ENCODE measurements at regions not wholly inside any gene's neighbourhood (a gene's known extent, or its start where the extent isn't known, plus 50 kb on each side); places are given as distances from the start of the nearest gene placed in this dataset.

DNA sequence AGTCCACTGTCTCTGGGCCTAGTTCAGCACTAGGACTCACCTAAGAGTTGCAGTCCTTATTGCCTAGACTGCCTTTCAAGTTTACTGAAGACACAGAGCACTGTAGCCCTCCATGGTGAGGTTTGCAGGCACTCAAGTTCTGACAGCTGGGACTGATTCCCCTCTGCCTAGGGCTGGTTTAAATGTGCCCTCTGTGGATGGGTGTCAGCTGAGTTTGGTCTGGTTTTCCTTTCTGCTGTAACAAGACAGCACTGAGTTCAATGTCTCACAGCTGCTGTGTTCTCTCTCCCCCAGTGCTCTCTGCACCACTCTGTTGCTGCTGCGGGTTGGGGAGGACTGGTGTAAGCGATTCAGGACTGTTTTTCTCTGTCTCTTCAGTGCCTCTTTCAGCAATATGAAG, 75.2 kb upstream of the C1orf21 start (continued):
- TF ChIP-seq ZNF223 (tag by site-specific recombination; IDR thresholded peaks at IDR 0.05) (no peak), HOXC10 (CRISPR knock-in tag; IDR thresholded peaks at IDR 0.05) (no peak), ZNF664 (tag by site-specific recombination; IDR thresholded peaks at IDR 0.05) (no peak), ZXDB (tag by site-specific recombination; IDR thresholded peaks at IDR 0.05) (no peak), ZNF16 (tag by site-specific recombination; IDR thresholded peaks at IDR 0.05; ENCODE audit: low read depth) (no peak)
- TF ChIP-seq, protein P1, sequence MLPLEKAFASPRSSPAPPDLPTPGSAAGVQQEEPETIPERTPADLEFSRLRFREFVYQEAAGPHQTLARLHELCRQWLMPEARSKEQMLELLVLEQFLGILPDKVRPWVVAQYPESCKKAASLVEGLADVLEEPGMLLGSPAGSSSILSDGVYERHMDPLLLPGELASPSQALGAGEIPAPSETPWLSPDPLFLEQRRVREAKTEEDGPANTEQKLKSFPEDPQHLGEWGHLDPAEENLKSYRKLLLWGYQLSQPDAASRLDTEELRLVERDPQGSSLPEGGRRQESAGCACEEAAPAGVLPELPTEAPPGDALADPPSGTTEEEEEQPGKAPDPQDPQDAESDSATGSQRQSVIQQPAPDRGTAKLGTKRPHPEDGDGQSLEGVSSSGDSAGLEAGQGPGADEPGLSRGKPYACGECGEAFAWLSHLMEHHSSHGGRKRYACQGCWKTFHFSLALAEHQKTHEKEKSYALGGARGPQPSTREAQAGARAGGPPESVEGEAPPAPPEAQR (tag by site-specific recombination; IDR thresholded peaks at IDR 0.05), result no peak

DNA sequence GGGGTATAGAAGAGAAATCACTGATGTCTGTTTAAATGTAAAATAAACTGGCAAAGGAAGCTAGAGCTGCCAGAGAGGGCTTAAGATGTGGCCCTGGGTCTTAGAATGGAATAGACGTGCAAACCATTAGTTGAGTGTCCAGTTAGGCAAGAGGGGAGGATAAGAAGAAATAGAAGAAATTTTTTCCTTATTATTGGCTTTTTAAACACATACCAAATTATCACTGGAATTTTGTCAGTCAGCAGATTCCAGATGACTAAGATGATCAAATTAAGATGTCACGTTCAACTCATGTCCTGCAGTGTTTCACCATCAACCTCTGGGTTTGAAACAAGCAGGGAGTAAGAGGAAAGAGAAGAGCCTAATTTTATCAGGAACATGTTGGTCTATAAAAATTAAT, 71.6 kb upstream of the C1orf21 start:
- ChIA-PET POLR2A (no interaction called here), CTCF (interaction anchor here (1.4 kb wide), 1 partner anchor 349 kb away, joined by 5 read pairs; no protein-coding TSS in a partner anchor)
- no peak overlapping the region for H3K27ac ChIP-seq (ENCODE audit: extremely low read depth, low read depth, low read length)
- no peak for TF ChIP-seq ZNF155 (tag by site-specific recombination; IDR thresholded peaks at IDR 0.05)
- TF ChIP-seq HOXD13 (CRISPR knock-in tag; IDR thresholded peaks at IDR 0.05; ENCODE audit: borderline replicate concordance), result no peak
- no peak for TF ChIP-seq ZNF23 (tag by site-specific recombination; IDR thresholded peaks at IDR 0.05; ENCODE audit: borderline replicate concordance)
- no peak for TF ChIP-seq SP2 (tag by site-specific recombination; IDR thresholded peaks at IDR 0.05)
- no peak for TF ChIP-seq ZBTB7A (tag by site-specific recombination; IDR thresholded peaks at IDR 0.05; ENCODE audit: low read depth)
- TF ChIP-seq, protein P2, sequence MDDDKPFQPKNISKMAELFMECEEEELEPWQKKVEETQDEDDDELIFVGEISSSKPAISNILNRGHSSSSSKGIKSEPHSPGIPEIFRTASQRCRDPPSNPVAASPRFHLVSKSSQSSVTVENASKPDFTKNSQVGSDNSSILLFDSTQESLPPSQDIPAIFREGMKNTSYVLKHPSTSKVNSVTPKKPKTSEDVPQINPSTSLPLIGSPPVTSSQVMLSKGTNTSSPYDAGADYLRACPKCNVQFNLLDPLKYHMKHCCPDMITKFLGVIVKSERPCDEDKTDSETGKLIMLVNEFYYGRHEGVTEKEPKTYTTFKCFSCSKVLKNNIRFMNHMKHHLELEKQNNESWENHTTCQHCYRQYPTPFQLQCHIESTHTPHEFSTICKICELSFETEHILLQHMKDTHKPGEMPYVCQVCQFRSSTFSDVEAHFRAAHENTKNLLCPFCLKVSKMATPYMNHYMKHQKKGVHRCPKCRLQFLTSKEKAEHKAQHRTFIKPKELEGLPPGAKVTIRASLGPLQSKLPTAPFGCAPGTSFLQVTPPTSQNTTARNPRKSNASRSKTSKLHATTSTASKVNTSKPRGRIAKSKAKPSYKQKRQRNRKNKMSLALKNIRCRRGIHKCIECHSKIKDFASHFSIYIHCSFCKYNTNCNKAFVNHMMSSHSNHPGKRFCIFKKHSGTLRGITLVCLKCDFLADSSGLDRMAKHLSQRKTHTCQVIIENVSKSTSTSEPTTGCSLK (tag by site-specific recombination; IDR thresholded peaks at IDR 0.05), result no peak
- TF ChIP-seq, protein P3, sequence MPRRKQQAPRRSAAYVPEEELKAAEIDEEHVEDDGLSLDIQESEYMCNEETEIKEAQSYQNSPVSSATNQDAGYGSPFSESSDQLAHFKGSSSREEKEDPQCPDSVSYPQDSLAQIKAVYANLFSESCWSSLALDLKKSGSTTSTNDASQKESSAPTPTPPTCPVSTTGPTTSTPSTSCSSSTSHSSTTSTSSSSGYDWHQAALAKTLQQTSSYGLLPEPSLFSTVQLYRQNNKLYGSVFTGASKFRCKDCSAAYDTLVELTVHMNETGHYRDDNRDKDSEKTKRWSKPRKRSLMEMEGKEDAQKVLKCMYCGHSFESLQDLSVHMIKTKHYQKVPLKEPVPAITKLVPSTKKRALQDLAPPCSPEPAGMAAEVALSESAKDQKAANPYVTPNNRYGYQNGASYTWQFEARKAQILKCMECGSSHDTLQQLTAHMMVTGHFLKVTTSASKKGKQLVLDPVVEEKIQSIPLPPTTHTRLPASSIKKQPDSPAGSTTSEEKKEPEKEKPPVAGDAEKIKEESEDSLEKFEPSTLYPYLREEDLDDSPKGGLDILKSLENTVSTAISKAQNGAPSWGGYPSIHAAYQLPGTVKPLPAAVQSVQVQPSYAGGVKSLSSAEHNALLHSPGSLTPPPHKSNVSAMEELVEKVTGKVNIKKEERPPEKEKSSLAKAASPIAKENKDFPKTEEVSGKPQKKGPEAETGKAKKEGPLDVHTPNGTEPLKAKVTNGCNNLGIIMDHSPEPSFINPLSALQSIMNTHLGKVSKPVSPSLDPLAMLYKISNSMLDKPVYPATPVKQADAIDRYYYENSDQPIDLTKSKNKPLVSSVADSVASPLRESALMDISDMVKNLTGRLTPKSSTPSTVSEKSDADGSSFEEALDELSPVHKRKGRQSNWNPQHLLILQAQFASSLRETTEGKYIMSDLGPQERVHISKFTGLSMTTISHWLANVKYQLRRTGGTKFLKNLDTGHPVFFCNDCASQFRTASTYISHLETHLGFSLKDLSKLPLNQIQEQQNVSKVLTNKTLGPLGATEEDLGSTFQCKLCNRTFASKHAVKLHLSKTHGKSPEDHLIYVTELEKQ (tag by site-specific recombination; IDR thresholded peaks at IDR 0.05; ENCODE audit: borderline replicate concordance), result no peak
- no peak for TF ChIP-seq ZNF292 (tag by site-specific recombination; IDR thresholded peaks at IDR 0.05; ENCODE audit: borderline replicate concordance, low read depth)
- no peak for TF ChIP-seq OVOL3 (tag by site-specific recombination; IDR thresholded peaks at IDR 0.05)
- TF ChIP-seq ZNF350 (tag by site-specific recombination; IDR thresholded peaks at IDR 0.05), result no peak
- no peak for TF ChIP-seq ZBTB17 (tag by site-specific recombination; IDR thresholded peaks at IDR 0.05)
- no peak for TF ChIP-seq YY2 (tag by site-specific recombination; IDR thresholded peaks at IDR 0.05)
- no peak for TF ChIP-seq ZBTB1 (tag by site-specific recombination; IDR thresholded peaks at IDR 0.05)
- no peak for TF ChIP-seq ZNF791 (tag by site-specific recombination; IDR thresholded peaks at IDR 0.05)
- no peak for TF ChIP-seq ZNF423 (tag by site-specific recombination; IDR thresholded peaks at IDR 0.05)
- no peak for TF ChIP-seq MYNN (tag by site-specific recombination; IDR thresholded peaks at IDR 0.05; ENCODE audit: borderline replicate concordance)
- TF ChIP-seq ZNF510 (tag by site-specific recombination; IDR thresholded peaks at IDR 0.05; ENCODE audit: insufficient replicate concordance), result no peak
- H3K9me3 ChIP-seq (ENCODE audit: control insufficient read depth, insufficient read depth, low read depth, low read length), result no peaks in the 10 kb centered on the region
- H3K4me1 ChIP-seq (ENCODE audit: control insufficient read depth, insufficient read depth, low read length), result no peaks in the 10 kb centered on the region
- no peaks in the 10 kb centered on the region for H3K36me3 ChIP-seq (ENCODE audit: control insufficient read depth in 2 of 2, insufficient read depth in 1 of 2, low read length in 2 of 2)
- H3K4me3 ChIP-seq (ENCODE audit: low read depth, low read length), result no peak overlapping the region
